ENCODE measurements at regions not wholly inside any gene's neighbourhood (a gene's known extent, or its start where the extent isn't known, plus 50 kb on each side); places are given as distances from the start of the nearest gene placed in this dataset.

GRCh38 chr5:166270712-166271111 is 2020.7 kb upstream of the WWC1 start:
- Histone ChIP-seq H3K4me1 (no peaks in the 10 kb centered on the region), H3K9me3 (no peaks in the 10 kb centered on the region; the same call in 1 of the 2 replicates)
- no peak for TF ChIP-seq CTCF (IDR thresholded peaks at IDR 0.05; ENCODE audit: low read depth, low read length)

GRCh38 chr5:166276006-166276405 is 2015.4 kb upstream of the WWC1 start:
- Histone ChIP-seq H3K4me3 (ENCODE audit: low read depth, low read length) (no peak overlapping the region), H3K36me3 (no peaks in the 10 kb centered on the region), H3K9me3 (no peaks in the 10 kb centered on the region), H3K4me1 (no peaks in the 10 kb centered on the region), H3K27me3 (no peaks in the 10 kb centered on the region)
- DNase-seq, result no peak
- no peak for TF ChIP-seq CTCF (IDR thresholded peaks at IDR 0.05; ENCODE audit: low read depth, low read length)

More at GRCh38 chr5:166270712-166271111, 2020.7 kb upstream of the WWC1 start:
- no peak overlapping the region for H3K4me3 ChIP-seq (ENCODE audit: low read depth, low read length)
- no peak for DNase-seq
- no peaks in the 10 kb centered on the region for H3K36me3 ChIP-seq
- no peaks in the 10 kb centered on the region for H3K27me3 ChIP-seq

GRCh38 chr5:166279828-166280227 is 2011.6 kb upstream of the WWC1 start:
- TF ChIP-seq CTCF (IDR thresholded peaks at IDR 0.05; ENCODE audit: low read depth, low read length), result no peak
- no peak for DNase-seq
- H3K27me3 ChIP-seq, result no peaks in the 10 kb centered on the region

GRCh38 chr5:166281433-166281832 is 2010.0 kb upstream of the WWC1 start:
- Histone ChIP-seq H3K27me3 (no peaks in the 10 kb centered on the region), H3K4me3 (ENCODE audit: low read depth, low read length) (no peak overlapping the region), H3K4me1 (no peaks in the 10 kb centered on the region), H3K9me3 (no peaks in the 10 kb centered on the region), H3K36me3 (no peaks in the 10 kb centered on the region)
- DNase-seq, result no peak
- no peak for TF ChIP-seq CTCF (IDR thresholded peaks at IDR 0.05; ENCODE audit: low read depth, low read length)

More at GRCh38 chr5:166279828-166280227, 2011.6 kb upstream of the WWC1 start:
- Histone ChIP-seq H3K36me3 (no peaks in the 10 kb centered on the region), H3K4me1 (no peaks in the 10 kb centered on the region), H3K4me3 (ENCODE audit: low read depth, low read length) (no peak overlapping the region), H3K9me3 (no peaks in the 10 kb centered on the region)

- no peak for TF ChIP-seq CTCF (IDR thresholded peaks at IDR 0.05; ENCODE audit: low read depth, low read length)
- no peak overlapping the region for H3K4me3 ChIP-seq (ENCODE audit: low read depth, low read length)
Observed at GRCh38 chr5:166282939-166283338, 2008.5 kb upstream of the WWC1 start.

GRCh38 chr5:166285361-166285760 is 2006.1 kb upstream of the WWC1 start:
- H3K4me3 ChIP-seq (ENCODE audit: low read depth, low read length), result no peak overlapping the region
- no peak for TF ChIP-seq CTCF (IDR thresholded peaks at IDR 0.05; ENCODE audit: low read depth, low read length)
- DNase-seq, result no peak
- no peaks in the 10 kb centered on the region for H3K27me3 ChIP-seq
- H3K4me1 ChIP-seq, result no peaks in the 10 kb centered on the region
- no peaks in the 10 kb centered on the region for H3K9me3 ChIP-seq
- H3K36me3 ChIP-seq, result no peaks in the 10 kb centered on the region

More at GRCh38 chr5:166282939-166283338, 2008.5 kb upstream of the WWC1 start:
- H3K9me3 ChIP-seq, result no peaks in the 10 kb centered on the region
- H3K27me3 ChIP-seq, result no peaks in the 10 kb centered on the region
- no peak for DNase-seq
- no peaks in the 10 kb centered on the region for H3K36me3 ChIP-seq
- H3K4me1 ChIP-seq, result no peaks in the 10 kb centered on the region

All from BE2C (cell line).